Osteocyte (in vitro differentiated cells): ENCODE measurements at regions not wholly inside any gene's neighbourhood (a gene's known extent, or its start where the extent isn't known, plus 50 kb on each side); places are given as distances from the start of the nearest gene placed in this dataset.

Source experiments
- DNase-seq: peaks from one replicate; pipeline ENCODE4 v3.0.0; 2021; ENCODE audit warnings: mixed read lengths; ENCODE audit not compliant: unreplicated experiment; ENCODE audit errors: extremely low spot score
- H3K27ac Mint-ChIP-seq: one replicate; pipeline ENCODE4 v1.8.0; 2021; ENCODE audit warnings: mild to moderate bottlenecking, mixed read lengths; ENCODE audit not compliant: unreplicated experiment
- H3K27me3 Mint-ChIP-seq: one replicate; pipeline ENCODE4 v1.8.0; 2021; ENCODE audit warnings: mixed read lengths; ENCODE audit not compliant: unreplicated experiment
- H3K36me3 Mint-ChIP-seq: one replicate; pipeline ENCODE4 v1.8.0; 2021; ENCODE audit warnings: mixed read lengths; ENCODE audit not compliant: unreplicated experiment
- H3K4me1 Mint-ChIP-seq: one replicate; pipeline ENCODE4 v1.8.0; 2021; ENCODE audit warnings: mixed read lengths; ENCODE audit not compliant: unreplicated experiment
- H3K4me3 Mint-ChIP-seq: one replicate; pipeline ENCODE4 v1.8.0; 2021; ENCODE audit warnings: mild to moderate bottlenecking, moderate library complexity, mixed read lengths; ENCODE audit not compliant: unreplicated experiment
- H3K9me3 Mint-ChIP-seq: one replicate; pipeline ENCODE4 v1.8.0; 2021; ENCODE audit warnings: mixed read lengths; ENCODE audit not compliant: unreplicated experiment
- CTCF ChIP-seq: fragments of 200-600 bp; sonication (generic); IDR thresholded peaks from 2 replicates; pipeline ENCODE4 v1.5.0; 2021; ENCODE audit warnings: antibody characterized with exemption, mild to moderate bottlenecking, moderate library complexity

GRCh38 chr12:87930033-87930432 is 99.2 kb downstream of the C12orf50 start:
- H3K9me3 Mint-ChIP-seq: no peaks in the 10 kb centered on the region

GRCh38 chr12:87929346-87929745 is 99.9 kb downstream of the C12orf50 start:
- Mint-ChIP-seq H3K27ac (no peak overlapping the region), H3K4me3 (no peak overlapping the region)
- DNase-seq: no peak

More at GRCh38 chr12:87930033-87930432, 99.2 kb downstream of the C12orf50 start:
- Mint-ChIP-seq H3K36me3 (peaks cover 2% of the 10 kb centered on the region), H3K27me3 (no peaks in the 10 kb centered on the region), H3K4me1 (peaks cover 40% of the 10 kb centered on the region), H3K4me3 (no peak overlapping the region), H3K27ac (no peak overlapping the region)
- no peak for DNase-seq
- no peak for TF ChIP-seq CTCF

GRCh38 chr12:87928031-87928430 is 101.2 kb downstream of the C12orf50 start:
- Mint-ChIP-seq H3K9me3 (no peaks in the 10 kb centered on the region), H3K27me3 (no peaks in the 10 kb centered on the region), H3K27ac (no peak overlapping the region), H3K4me3 (no peak overlapping the region), H3K36me3 (peaks cover 2% of the 10 kb centered on the region), H3K4me1 (peaks cover 44% of the 10 kb centered on the region)
- no peak for TF ChIP-seq CTCF
- no peak for DNase-seq

More at GRCh38 chr12:87929346-87929745, 99.9 kb downstream of the C12orf50 start:
- no peak for TF ChIP-seq CTCF
- Mint-ChIP-seq H3K27me3 (no peaks in the 10 kb centered on the region), H3K36me3 (peaks cover 2% of the 10 kb centered on the region), H3K4me1 (peaks cover 42% of the 10 kb centered on the region), H3K9me3 (no peaks in the 10 kb centered on the region)

- TF ChIP-seq CTCF: no peak
- peak overlapping the region; percentile 15 for H3K27ac Mint-ChIP-seq
- H3K4me3 Mint-ChIP-seq: no peak overlapping the region
- DNase-seq: no peak
- peaks cover 2% of the 10 kb centered on the region for H3K36me3 Mint-ChIP-seq
- peaks cover 37% of the 10 kb centered on the region for H3K4me1 Mint-ChIP-seq
- H3K27me3 Mint-ChIP-seq: no peaks in the 10 kb centered on the region
- H3K9me3 Mint-ChIP-seq: no peaks in the 10 kb centered on the region
Observed at GRCh38 chr12:87925021-87925420, 104.2 kb downstream of the C12orf50 start.

GRCh38 chr12:87924149-87924548 is 105.1 kb downstream of the C12orf50 start:
- Mint-ChIP-seq H3K4me3 (no peak overlapping the region), H3K4me1 (peaks cover 32% of the 10 kb centered on the region), H3K27ac (peak overlapping the region; percentile 47), H3K27me3 (no peaks in the 10 kb centered on the region), H3K36me3 (peaks cover 2% of the 10 kb centered on the region), H3K9me3 (no peaks in the 10 kb centered on the region)
- DNase-seq: no peak
- TF ChIP-seq CTCF: no peak
